ENCODE measurements at regions not wholly inside any gene's neighbourhood (a gene's known extent, or its start where the extent isn't known, plus 50 kb on each side); places are given as distances from the start of the nearest gene placed in this dataset.

DNA sequence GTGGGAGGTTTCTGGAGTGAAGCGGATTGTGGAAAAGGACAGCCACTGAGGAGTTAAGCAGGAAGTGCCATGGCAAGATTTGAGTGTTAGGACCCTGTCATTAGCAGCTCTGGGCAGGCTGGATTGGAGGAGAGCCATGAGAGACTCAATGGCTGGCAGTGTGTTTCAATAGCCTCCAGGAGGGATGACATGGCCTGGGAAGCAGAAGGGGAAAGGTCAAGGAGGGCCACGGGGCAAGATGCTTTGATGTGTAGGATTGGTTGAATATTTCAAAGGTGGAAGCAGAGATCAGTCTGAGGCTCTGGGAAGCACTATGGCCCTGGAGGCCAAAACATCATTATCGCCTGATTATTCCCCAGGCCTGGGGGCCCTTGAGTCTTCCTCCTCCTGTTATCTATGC, 229.0 kb upstream of the HS6ST1 start:
- ChIA-PET CTCF (no interaction called here), POLR2A (ENCODE audit: low non-redundant PET) (no interaction called here)
- no peak overlapping the region for H3K4me3 ChIP-seq (ENCODE audit: low read depth, low read length, poor library complexity, severe bottlenecking)
- H3K9me3 ChIP-seq (ENCODE audit: low read depth, low read length, poor library complexity, severe bottlenecking) = no peaks in the 10 kb centered on the region
- no TSS peak for BruUV-seq (replicated peaks)
- H3K27me3 ChIP-seq (replicated peaks; ENCODE audit: insufficient read depth, low read depth, low read length, poor library complexity) = no peaks in the 10 kb centered on the region
- intact Hi-C loops (cut with micrococcal nuclease; ENCODE audit: unreplicated experiment) = no loop called here
- H3K4me1 ChIP-seq (ENCODE audit: insufficient read depth, low read length, poor library complexity, severe bottlenecking) = peaks cover 14% of the 10 kb centered on the region
- no peak for TF ChIP-seq EZH2 (IDR thresholded peaks at IDR 0.05; ENCODE audit: borderline replicate concordance, low read depth, low read length, poor library complexity, severe bottlenecking)
- TF ChIP-seq, protein P1, sequence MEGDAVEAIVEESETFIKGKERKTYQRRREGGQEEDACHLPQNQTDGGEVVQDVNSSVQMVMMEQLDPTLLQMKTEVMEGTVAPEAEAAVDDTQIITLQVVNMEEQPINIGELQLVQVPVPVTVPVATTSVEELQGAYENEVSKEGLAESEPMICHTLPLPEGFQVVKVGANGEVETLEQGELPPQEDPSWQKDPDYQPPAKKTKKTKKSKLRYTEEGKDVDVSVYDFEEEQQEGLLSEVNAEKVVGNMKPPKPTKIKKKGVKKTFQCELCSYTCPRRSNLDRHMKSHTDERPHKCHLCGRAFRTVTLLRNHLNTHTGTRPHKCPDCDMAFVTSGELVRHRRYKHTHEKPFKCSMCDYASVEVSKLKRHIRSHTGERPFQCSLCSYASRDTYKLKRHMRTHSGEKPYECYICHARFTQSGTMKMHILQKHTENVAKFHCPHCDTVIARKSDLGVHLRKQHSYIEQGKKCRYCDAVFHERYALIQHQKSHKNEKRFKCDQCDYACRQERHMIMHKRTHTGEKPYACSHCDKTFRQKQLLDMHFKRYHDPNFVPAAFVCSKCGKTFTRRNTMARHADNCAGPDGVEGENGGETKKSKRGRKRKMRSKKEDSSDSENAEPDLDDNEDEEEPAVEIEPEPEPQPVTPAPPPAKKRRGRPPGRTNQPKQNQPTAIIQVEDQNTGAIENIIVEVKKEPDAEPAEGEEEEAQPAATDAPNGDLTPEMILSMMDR (conservative IDR thresholded peaks at IDR 0.05; ENCODE audit: low read depth, low read length) = no peak
- H3K27ac ChIP-seq (ENCODE audit: low read depth, low read length, poor library complexity, severe bottlenecking) = no peak overlapping the region
- DNase-seq (ENCODE audit: low spot score) = no peak
- no peaks in the 10 kb centered on the region for H3K36me3 ChIP-seq (ENCODE audit: insufficient read depth, low read length, poor library complexity, severe bottlenecking)

DNA sequence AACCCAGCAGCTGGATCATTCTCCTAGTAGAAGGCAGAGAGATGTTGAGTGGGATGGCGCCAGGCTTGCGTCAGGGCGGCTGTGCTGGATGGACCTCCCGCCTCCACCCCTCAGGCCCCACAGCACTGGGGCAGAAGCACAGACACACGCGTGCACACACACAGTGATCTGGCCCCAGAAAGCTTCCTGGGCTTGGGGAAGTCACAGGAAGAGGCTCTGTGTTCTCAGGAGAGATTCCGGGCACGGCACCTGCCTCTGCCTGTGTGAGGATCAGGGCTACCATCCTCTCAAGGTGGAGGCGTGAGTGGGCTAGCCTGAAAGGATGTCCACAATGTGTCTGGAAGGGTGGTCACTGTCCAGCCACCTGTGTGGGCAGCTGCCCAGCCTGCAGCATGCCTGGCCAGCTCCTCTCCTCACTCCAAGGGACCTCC, 229.8 kb upstream of the HS6ST1 start:
- ChIA-PET POLR2A (ENCODE audit: low non-redundant PET) (no interaction called here), CTCF (no interaction called here)
- BruUV-seq (replicated peaks) = no TSS peak
- intact Hi-C loops (cut with micrococcal nuclease; ENCODE audit: unreplicated experiment) = no loop called here
- Histone ChIP-seq H3K27ac (ENCODE audit: low read depth, low read length, poor library complexity, severe bottlenecking) (no peak overlapping the region), H3K4me1 (ENCODE audit: insufficient read depth, low read length, poor library complexity, severe bottlenecking) (peaks cover 14% of the 10 kb centered on the region), H3K4me3 (ENCODE audit: low read depth, low read length, poor library complexity, severe bottlenecking) (no peak overlapping the region), H3K36me3 (ENCODE audit: insufficient read depth, low read length, poor library complexity, severe bottlenecking) (no peaks in the 10 kb centered on the region), H3K9me3 (ENCODE audit: low read depth, low read length, poor library complexity, severe bottlenecking) (no peaks in the 10 kb centered on the region), H3K27me3 (replicated peaks; ENCODE audit: insufficient read depth, low read depth, low read length, poor library complexity) (no peaks in the 10 kb centered on the region)
- no peak for DNase-seq (ENCODE audit: low spot score)
- TF ChIP-seq, protein P1 (conservative IDR thresholded peaks at IDR 0.05; ENCODE audit: low read depth, low read length) = no peak
- no peak for TF ChIP-seq EZH2 (IDR thresholded peaks at IDR 0.05; ENCODE audit: borderline replicate concordance, low read depth, low read length, poor library complexity, severe bottlenecking)

DNA sequence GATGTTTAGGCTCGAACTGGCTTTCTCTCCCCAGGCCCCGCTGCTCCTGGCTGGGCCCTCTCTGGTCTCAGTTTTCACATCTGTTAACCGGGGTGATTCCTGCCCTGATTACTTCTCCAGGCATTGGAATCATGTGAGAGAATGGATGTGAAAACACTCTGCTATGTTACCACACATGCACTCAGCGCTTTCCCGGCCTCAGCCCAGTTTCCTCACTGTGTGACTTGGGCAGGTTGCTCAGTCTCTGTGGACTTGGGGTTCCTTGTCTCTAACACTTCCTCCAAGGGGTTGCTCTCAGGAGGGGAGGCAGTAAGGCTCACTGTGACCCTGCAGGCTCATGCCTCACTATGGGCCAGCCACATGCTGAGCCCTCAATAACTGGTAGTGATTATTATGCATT, 230.4 kb upstream of the HS6ST1 start:
- Histone ChIP-seq H3K9me3 (ENCODE audit: low read depth, low read length, poor library complexity, severe bottlenecking) (no peaks in the 10 kb centered on the region), H3K36me3 (ENCODE audit: insufficient read depth, low read length, poor library complexity, severe bottlenecking) (no peaks in the 10 kb centered on the region), H3K27me3 (replicated peaks; ENCODE audit: insufficient read depth, low read depth, low read length, poor library complexity) (no peaks in the 10 kb centered on the region), H3K4me1 (ENCODE audit: insufficient read depth, low read length, poor library complexity, severe bottlenecking) (peaks cover 14% of the 10 kb centered on the region), H3K4me3 (ENCODE audit: low read depth, low read length, poor library complexity, severe bottlenecking) (no peak overlapping the region), H3K27ac (ENCODE audit: low read depth, low read length, poor library complexity, severe bottlenecking) (no peak overlapping the region)
- BruUV-seq (replicated peaks) = no TSS peak
- POLR2A ChIA-PET (ENCODE audit: low non-redundant PET) = no interaction called here
- intact Hi-C loops (cut with micrococcal nuclease; ENCODE audit: unreplicated experiment) = no loop called here
- DNase-seq (ENCODE audit: low spot score) = no peak
- CTCF ChIA-PET = no interaction called here
- TF ChIP-seq, protein P1 (conservative IDR thresholded peaks at IDR 0.05; ENCODE audit: low read depth, low read length) = no peak
- TF ChIP-seq EZH2 (IDR thresholded peaks at IDR 0.05; ENCODE audit: borderline replicate concordance, low read depth, low read length, poor library complexity, severe bottlenecking) = no peak

Measured in A673 (cell line).